Astrocyte of the spinal cord (primary cell): ENCODE measurements at regions not wholly inside any gene's neighbourhood (a gene's known extent, or its start where the extent isn't known, plus 50 kb on each side); places are given as distances from the start of the nearest gene placed in this dataset.

Source experiments
- DNase-seq: peaks from one replicate; pipeline ENCODE4 v3.0.0; 2011; ENCODE audit warnings: low read depth, low spot score
- H3K4me3 ChIP-seq: 2 replicates; pipeline ENCODE4 v1.5.1; 2011; ENCODE audit warnings: low read depth, mild to moderate bottlenecking, low read length, moderate library complexity
- in situ Hi-C: cut with HindIII; loops from 2 replicates; pipeline ENCODE4 v1.10.0; 2017; ENCODE audit warnings: low sequenced_read_pairs
- TF ChIP-seq, protein P1 (sequence below): IDR thresholded peaks from 2 replicates; pipeline ENCODE4 v1.5.1; 2012; ENCODE audit warnings: low read depth, mild to moderate bottlenecking, low read length, inconsistent platforms

DNA sequence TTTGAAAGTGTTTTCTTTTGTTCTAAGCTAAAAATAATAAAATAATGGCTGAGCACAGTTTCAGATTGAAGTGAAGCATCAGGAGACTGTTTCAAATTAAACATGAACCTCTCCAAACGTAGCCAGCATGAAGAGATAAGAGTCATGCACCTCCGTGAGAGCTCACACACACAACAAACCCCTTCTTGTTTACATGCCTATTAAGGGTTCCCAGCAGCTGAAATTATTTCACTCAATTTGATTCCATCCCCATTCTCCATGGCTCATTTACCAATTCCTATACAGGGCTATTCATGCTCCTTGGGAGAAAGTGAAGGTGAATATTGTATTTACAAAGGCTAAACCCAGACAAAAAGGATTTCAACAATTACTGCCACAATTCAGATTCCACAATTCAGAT, 954.1 kb upstream of the INTU start:
- in situ Hi-C loops, result no loop called here
- TF ChIP-seq, protein P1, sequence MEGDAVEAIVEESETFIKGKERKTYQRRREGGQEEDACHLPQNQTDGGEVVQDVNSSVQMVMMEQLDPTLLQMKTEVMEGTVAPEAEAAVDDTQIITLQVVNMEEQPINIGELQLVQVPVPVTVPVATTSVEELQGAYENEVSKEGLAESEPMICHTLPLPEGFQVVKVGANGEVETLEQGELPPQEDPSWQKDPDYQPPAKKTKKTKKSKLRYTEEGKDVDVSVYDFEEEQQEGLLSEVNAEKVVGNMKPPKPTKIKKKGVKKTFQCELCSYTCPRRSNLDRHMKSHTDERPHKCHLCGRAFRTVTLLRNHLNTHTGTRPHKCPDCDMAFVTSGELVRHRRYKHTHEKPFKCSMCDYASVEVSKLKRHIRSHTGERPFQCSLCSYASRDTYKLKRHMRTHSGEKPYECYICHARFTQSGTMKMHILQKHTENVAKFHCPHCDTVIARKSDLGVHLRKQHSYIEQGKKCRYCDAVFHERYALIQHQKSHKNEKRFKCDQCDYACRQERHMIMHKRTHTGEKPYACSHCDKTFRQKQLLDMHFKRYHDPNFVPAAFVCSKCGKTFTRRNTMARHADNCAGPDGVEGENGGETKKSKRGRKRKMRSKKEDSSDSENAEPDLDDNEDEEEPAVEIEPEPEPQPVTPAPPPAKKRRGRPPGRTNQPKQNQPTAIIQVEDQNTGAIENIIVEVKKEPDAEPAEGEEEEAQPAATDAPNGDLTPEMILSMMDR, result no peak
- H3K4me3 ChIP-seq, result no peak overlapping the region
- DNase-seq, result no peak

DNA sequence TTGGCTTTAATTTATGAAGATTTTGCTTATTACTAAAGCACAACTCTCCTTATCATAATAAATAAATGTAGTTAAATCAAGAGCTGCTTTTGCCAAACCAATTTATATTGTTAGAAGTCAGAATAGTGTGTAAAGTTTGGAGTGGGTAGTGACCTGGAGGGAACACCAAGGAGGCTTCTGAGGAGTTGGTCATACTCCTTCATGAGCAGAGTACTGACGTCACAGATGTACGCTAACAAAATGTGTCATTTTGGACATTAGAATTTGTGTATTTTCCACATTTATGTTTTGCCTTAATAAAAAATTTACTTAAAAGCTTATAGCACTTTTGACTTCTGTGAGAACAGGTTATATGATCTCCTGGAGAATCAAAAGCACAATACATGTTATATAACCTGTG, 953.5 kb upstream of the INTU start:
- H3K4me3 ChIP-seq, result no peak overlapping the region
- TF ChIP-seq, protein P1, result no peak
- no peak for DNase-seq
- in situ Hi-C loops, result no loop called here

GRCh38 chr4:126682250-126682649, 950.5 kb upstream of the INTU start:
- in situ Hi-C loops, result no loop called here
- TF ChIP-seq, protein P1, result no peak
- no peak overlapping the region for H3K4me3 ChIP-seq
- DNase-seq, result no peak

GRCh38 chr4:126686491-126686890, 946.3 kb upstream of the INTU start:
- no peak for DNase-seq
- no peak overlapping the region for H3K4me3 ChIP-seq
- TF ChIP-seq, protein P1, result no peak
- in situ Hi-C loops, result no loop called here

DNA sequence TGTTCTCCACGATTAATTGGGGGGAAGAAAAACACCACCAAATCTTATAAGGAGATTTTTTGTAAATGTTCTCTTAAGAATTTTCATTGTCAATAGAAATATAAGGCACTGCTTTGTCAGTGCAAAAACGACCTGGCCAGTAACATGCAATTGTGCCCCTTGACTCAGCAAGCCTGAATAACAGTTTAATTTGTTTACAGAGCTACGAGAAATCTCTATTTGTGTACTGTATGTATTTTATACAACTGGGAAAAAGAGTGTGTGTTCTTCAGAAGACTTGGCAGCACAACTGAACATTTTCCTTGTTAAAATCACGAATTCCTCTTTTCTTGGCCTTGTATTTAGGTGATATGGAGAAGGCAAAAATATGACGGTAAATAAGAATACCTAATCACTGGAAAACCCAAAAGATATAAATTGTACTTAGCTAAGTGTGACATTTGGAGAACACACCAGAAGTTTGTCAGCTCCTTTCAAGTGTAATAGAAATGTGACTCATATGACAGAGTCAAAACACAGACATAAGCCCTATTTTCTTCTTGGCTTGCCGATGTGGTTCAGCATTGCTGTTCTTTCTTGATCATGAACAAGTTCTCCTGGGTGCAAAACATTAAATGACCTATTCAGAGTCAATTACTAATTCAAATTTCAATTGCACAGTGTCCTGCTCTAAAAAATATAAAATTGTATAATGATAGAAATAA, 945.0 kb upstream of the INTU start:
- TF ChIP-seq, protein P1, result no peak
- H3K4me3 ChIP-seq, result no peak overlapping the region
- DNase-seq, result no peak
- in situ Hi-C loops, result no loop called here

DNA sequence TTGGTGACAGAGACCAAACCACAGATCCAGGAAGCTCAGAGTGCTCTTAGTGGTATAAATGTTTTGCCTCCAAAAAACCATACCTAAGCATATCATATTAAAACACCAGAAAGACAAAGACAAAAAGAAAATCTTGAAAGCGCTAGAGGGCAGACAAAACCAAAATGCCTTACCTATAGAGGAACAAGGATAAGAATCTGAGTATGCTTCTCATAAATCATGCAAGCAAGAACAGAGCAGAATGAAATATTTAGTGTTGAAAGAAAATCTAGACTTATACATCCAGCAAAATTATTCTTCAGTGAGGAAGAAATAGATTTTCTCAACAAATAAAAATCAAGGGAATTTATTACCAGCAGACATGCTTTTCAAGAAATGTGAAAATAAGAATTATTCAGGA, 941.0 kb upstream of the INTU start:
- in situ Hi-C loops, result no loop called here
- H3K4me3 ChIP-seq, result no peak overlapping the region
- DNase-seq, result no peak
- TF ChIP-seq, protein P1, result no peak
